Mammary epithelial cell (primary cell): ENCODE measurements at regions not wholly inside any gene's neighbourhood (a gene's known extent, or its start where the extent isn't known, plus 50 kb on each side); places are given as distances from the start of the nearest gene placed in this dataset.
"Not testable (repeated sequence)": the region's sequence is repeated elsewhere in the genome, so short reads cannot be mapped to it uniquely, and the experiment has no call there.

ENCODE experiments used
- EZH2 ChIP-seq: IDR thresholded peaks from 2 replicates; pipeline ENCODE4 v1.6.1; 2012; ENCODE audit warnings: low read length, inconsistent platforms, borderline replicate concordance
- TF ChIP-seq, protein P1 (sequence below), 2 donors: IDR thresholded peaks in 1 of 2; conservative IDR thresholded peaks in 1 of 2; 2 replicates each; pipeline ENCODE4 v1.5.1; 2011 to 2012; ENCODE audit warnings: inconsistent platforms in 2 of 2, low read length in 2 of 2, mild to moderate bottlenecking in 2 of 2, control low read depth in 1 of 2, low read depth in 1 of 2; ENCODE audit not compliant: insufficient read depth in 1 of 2; ENCODE audit errors: extremely low read depth in 1 of 2

DNA sequence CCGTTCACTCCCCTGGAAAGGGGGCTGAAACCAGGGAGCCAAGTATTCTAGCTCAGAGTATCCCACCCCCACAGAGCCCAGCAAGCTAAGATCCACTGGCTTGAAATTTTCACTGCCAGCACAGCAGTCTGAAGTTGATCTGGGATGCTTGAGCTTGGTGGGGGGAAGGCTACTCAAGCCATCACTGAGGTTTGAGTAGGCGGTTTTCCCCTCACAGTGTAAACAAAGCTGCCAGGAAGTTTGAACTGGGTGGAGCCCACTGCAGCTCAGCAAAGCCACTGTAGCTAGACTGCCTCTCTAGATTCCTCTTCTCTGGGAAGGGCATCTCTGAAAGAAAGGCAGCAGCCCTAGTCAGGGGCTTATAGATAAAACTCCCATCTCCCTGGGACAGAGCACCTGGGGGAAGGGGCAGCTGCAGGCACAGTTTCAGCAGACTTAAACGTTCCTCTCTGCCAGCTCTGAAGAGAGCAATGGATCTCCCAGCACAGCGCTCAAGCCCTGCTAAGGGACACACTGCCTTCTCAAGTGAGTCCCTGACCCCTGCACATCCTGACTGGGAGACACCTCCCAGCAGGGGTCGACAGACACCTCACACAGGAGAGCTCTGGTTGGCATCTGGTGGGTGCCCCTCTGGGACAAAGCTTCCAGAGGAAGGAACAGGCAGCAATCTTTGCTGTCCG is 204.8 kb upstream of the ZNF658 start:
- TF ChIP-seq, protein P1, sequence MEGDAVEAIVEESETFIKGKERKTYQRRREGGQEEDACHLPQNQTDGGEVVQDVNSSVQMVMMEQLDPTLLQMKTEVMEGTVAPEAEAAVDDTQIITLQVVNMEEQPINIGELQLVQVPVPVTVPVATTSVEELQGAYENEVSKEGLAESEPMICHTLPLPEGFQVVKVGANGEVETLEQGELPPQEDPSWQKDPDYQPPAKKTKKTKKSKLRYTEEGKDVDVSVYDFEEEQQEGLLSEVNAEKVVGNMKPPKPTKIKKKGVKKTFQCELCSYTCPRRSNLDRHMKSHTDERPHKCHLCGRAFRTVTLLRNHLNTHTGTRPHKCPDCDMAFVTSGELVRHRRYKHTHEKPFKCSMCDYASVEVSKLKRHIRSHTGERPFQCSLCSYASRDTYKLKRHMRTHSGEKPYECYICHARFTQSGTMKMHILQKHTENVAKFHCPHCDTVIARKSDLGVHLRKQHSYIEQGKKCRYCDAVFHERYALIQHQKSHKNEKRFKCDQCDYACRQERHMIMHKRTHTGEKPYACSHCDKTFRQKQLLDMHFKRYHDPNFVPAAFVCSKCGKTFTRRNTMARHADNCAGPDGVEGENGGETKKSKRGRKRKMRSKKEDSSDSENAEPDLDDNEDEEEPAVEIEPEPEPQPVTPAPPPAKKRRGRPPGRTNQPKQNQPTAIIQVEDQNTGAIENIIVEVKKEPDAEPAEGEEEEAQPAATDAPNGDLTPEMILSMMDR (conservative IDR thresholded peaks at IDR 0.05 in 1 of 2, IDR thresholded peaks at IDR 0.05 in 1 of 2; ENCODE audit: extremely low read depth in 1 of 2, insufficient read depth in 1 of 2, low read depth in 1 of 2, low read length in 2 of 2): not testable (repeated sequence)
- not testable (repeated sequence) for TF ChIP-seq EZH2
